CD4-positive, alpha-beta T cell treated with Interleukin-4 for 4 hours (primary cell): ENCODE measurements at regions not wholly inside any gene's neighbourhood (a gene's known extent, or its start where the extent isn't known, plus 50 kb on each side); places are given as distances from the start of the nearest gene placed in this dataset.
"Not testable (repeated sequence)": the region's sequence is repeated elsewhere in the genome, so short reads cannot be mapped to it uniquely, and the experiment has no call there.

Source experiments
- DNase-seq: peaks from one replicate; pipeline ENCODE4 v3.0.0-alpha.2; 2020

DNA sequence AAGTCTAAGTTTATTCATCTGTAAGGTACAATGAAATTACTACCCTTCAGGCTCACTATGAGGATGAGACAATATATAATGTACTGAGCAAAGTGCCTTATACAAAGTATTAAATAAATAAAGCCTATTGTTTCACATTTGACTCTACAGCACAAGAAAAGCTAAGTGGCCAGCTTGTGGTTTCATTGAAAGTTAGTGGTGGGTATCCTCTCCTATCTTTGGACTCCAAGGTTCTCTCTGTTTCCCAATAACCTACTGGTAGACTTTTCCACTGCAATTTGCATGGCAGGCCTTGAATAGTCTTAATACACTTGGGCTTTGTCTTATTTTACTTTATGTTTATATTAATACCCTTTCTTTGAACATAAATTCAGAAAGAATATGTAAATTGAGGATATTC lies 262.7 kb downstream of the DEPDC1B start:
- no peak for DNase-seq

DNA sequence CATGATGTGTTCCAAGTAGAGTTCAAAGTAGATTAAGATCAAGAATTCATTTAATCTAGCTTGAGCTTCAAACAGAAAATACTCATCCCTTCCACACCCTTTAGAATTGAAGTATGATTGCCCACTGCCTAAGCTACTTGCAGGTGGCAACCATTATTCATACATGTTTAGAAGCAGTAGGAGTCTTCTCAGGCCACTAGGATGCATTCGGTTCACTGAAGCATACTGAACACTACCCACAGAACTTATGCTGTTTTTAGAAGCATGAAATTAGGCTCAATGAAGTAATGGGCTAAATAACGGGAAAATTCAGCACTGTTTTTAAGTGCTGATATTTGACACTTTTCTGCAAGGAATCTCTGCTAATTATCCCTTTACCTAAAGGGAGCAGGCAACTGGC lies 263.4 kb downstream of the DEPDC1B start:
- DNase-seq: no peak

DNA sequence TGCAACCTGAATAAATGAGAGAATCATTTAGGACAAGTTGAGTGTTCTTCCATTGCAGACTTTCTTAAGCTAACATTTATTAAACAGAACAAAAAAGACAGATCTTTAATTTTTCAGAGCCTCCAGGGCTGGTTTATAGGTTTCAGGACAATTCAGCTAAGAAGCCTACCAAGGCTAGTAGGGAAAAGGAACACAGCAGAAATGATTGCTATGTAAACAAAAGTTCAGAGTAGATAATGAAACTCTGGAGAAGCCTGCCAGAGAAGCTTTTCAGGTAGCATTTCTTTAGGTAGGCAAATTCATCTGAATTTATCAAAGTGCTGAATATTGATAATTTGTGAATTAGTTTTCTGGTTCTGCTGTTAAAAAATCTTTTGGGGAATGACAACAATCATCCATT lies 264.2 kb downstream of the DEPDC1B start:
- no peak for DNase-seq

DNA sequence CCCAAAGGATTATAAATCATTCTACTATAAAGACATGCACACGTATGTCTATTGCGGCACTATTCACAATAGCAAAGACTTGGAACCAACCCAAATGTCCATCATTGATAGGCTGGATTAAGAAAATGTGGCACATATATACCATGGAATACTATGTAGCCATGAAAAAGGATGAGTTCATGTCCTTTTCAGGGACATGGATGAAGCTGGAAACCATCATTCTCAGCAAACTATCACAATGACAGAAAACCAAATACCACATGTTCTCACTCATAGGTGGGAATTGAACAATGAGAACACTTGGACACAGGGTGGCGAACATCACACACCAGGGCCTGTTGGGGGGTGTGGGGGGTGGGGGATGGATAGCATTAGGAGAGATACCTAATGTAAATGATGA lies 273.8 kb downstream of the DEPDC1B start:
- DNase-seq: not testable (repeated sequence)

DNA sequence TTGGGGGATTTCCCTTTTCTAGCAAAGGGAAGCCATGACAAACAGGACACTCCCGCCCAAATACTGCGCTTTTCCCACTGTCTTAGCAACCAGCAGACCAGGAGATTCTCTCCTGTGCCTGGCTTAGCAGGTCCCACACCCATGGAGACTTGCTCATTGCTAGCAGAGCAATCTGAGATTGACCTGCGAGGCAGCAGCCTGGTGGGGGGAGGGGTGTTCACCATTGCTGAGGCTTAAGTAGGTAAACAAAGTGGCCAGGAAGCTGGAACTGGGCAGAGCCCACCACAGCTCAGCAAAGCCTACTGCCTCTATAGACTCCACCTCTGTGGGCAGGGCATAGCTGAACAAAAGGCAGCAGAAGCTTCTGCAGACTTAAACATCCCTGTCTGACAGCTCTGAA lies 279.2 kb downstream of the DEPDC1B start:
- DNase-seq: not testable (repeated sequence)

- DNase-seq: no peak
These were observed 282.3 kb downstream of the DEPDC1B start for GRCh38 chr5:60417500-60418181.

- DNase-seq: no peak
These were observed 284.5 kb downstream of the DEPDC1B start for GRCh38 chr5:60415443-60415842.

DNA sequence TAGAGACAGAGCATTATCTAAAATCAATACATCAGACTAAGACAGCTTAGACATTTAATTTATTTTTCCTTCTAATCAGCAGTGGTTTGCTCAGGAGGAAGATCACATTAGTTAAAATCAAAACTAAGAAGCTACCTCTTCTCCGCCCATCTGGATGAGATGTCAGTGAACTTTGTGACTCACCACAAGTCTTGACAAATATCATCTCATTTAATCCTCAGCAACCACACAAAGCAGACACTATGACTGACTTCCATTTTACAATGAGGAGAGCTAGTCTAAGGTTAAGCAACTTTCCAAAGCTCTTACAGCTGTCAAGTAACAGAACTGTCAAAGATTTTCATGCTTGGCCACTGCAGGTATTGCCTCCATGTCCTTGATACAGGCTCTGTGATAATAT lies 289.5 kb downstream of the DEPDC1B start:
- no peak for DNase-seq

DNA sequence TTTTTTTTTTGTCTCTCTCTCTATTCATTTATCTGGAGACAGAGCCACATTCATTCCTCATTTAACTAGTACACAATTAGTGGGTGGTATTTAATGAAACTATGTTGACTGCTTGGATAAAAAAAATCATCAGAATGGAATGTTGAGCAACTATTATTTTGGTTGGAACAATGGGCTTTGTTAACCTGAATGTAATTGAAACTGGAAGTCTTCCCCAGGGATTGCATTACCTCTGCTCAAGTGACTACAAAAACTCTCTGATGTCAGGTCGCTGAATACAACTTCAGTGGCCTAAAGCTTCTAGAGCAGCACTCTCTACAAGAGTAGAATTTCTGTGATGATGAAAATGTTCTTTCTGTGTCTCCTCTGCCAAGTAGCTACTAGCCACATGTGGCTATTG lies 295.8 kb downstream of the DEPDC1B start:
- no peak for DNase-seq

GRCh38 chr5:60403343-60404006 lies 296.5 kb downstream of the DEPDC1B start:
- no peak for DNase-seq

DNA sequence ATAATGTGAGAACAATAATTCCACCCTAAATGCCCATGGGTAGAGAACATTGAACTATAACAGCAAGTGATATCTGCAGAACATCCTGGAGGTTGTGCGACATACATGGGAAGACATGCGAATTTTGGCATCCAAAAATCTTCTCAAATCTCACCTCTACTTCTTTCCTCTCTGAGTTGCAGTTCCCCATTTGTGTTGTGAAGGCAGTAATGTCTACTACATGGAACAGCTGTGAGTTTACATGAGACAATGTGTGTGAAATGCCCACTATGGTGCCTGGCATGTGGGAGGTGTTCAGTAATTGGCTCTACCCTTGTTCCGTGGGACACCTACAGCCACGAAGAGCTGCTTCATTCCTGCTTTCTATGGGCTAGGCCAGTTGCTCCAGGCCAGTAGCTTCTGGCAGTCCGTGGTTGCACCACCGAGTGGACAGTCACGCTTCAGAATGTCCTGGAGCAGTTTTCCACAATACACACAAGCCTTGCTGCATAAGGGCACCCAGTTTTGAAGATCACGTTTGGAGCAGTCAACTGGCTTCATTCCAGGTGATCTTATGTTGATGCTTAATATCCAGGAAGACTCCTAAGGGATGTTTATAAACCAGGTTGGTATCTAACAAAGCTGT lies 297.7 kb downstream of the DEPDC1B start:
- no peak for DNase-seq

DNA sequence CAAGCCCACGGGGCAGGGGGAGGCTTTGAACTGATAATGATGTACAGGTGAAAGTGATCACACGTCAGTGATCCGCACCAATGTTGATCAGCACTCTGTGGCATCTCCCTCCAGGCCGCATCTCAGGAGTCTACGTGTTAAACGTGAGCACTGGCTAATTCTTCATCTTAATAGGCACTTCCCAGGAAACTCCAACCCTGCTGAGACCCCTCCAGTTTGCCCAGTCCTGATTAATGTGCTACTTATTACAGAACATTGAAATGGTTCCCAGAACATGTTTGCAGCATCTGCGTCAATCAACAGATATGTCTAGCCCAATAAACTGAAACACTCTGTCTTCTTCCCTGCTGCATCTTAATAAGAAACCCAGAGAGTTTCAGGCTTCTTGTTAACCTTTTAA lies 298.4 kb downstream of the DEPDC1B start:
- DNase-seq: no peak

DNA sequence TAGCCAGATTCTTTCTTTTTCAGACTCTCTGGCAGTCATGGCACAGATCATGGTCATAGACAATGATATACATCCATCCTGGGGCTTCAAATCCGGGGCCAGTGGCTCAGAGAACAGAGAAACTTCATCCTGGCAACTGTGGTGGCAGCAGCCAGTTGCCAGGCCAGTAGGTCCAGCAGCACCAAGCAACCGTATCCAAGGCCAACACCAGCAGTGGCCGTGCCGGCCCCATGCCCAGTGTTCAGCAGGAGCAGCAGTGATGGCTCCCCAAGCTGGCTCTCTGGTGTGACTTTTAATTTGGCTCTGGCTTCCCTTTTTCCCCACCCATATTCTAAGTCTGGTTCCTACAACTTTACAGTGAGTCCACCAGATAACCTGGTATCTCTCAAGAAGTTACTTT lies 300.5 kb downstream of the DEPDC1B start:
- DNase-seq: no peak

DNA sequence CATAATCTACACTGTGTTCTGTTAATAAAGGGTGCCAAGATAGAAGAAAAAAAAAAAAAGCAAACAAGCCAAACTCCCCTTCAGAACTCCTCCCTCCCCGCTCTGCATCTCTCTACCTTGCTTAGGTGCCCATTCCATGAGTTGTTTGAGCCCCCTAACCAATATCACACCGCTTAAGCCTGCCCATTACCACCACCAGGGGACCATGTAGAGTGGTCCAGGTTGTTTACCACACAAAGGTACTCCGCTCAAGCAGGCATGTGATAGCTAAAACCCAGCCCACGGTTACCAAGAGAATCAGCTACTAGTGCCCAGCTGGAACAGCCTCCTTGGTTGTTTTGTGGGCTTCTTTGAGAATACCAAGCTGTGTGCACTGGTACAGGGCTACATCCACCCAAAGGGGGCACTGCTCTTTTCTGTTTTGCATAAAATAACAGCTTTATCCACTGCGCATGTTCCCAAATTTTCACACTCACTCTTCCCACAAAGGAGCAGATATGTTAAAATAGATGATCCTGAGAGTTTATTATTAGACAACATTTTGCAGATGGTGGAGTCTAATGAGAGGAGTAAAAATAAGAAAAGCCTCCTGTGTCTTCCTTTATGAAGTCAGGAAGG lies 304.1 kb downstream of the DEPDC1B start:
- no peak for DNase-seq

DNA sequence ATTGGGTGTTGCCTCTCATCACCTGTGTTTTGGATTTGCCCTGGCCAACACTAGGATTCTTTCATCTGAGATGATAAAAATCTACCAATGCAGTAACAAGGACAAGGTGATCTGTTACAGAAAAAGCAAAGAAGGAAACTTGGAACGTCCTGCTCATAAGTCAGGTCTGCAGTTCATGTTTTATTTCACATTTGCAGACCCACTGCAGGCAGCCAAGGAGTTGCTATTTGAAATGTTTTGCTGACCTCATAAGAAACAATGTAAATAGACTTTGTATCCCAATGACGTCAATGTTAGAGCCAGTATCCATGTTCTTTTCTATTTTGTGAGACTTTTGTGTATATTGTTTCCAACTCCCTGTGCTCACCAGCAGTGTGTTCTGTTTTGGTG lies 312.9 kb downstream of the DEPDC1B start:
- DNase-seq: no peak

DNA sequence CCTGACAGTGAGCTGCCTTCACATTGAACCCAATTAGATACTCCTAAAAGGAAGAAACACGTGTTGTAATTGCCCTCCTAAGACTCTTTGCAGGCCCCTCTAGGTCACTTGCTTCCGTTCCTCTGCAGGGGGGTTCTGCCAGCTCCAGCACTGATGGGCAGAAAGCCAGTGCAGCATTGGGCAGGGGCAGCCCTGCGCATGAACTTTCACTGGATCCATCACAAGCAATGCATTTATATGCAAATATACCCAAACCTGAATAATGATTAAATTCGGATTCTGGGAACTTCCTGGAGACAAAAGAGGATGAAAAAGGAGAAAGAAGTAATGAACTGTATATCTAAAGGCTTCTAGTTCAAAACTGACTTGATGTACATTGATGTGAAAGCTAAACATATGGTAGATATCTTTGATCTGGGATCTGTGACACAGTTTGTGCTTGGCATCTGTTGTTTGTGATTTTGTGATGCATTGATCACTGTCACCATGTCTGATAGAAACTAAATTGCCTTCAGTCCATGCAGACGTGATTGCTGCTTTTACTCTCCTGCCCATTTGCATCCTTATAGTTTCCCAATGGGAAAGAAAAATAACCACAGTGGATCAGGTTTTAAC lies 313.4 kb downstream of the DEPDC1B start:
- no peak for DNase-seq

GRCh38 chr5:60382716-60383115 lies 317.2 kb downstream of the DEPDC1B start:
- no peak for DNase-seq

- no peak for DNase-seq
These were observed 320.1 kb downstream of the DEPDC1B start for GRCh38 chr5:60379907-60380306.

GRCh38 chr5:60377826-60378225 lies 322.1 kb downstream of the DEPDC1B start:
- DNase-seq: no peak

GRCh38 chr5:60376860-60377259 lies 323.1 kb downstream of the DEPDC1B start:
- no peak for DNase-seq

GRCh38 chr5:60374409-60374808 lies 325.6 kb downstream of the DEPDC1B start:
- no peak for DNase-seq

DNA sequence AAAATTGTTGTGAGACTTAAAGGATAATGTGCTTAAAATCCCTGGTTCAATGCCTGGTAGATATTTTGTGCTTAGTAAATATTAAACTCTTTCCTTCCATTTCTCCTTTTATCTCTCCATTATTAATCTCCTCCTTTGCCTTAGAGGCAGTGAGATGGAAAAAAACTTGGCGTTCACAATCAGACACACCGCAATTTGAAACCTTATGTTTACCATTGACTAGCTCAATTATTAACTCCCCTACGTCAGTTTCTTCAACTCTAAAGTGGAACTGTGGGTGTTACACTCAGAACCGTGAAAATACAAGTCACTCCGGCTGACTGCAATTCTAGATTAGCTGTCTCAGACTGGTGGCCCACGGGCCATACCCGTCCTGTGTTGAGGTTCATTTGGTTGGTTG lies 327.2 kb downstream of the DEPDC1B start:
- DNase-seq: no peak

DNA sequence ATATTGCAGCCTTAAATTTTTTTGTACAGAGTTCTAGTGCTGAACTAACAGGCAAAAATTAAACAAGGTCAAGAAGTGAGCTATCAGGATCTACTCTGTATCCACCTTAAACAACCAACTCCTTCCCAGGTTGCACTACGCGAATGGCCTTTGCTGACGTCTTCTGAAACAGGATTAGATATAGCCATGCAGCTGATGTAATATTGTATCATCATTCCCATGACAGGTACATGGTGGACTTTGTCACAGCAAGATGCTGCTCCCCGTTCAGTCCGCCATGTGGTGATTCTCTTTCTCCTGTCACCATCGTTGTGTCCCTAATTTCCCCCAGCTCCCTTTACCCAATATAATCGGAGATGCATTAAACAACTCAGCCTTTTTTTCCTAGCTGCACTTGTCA lies 328.9 kb downstream of the DEPDC1B start:
- no peak for DNase-seq

DNA sequence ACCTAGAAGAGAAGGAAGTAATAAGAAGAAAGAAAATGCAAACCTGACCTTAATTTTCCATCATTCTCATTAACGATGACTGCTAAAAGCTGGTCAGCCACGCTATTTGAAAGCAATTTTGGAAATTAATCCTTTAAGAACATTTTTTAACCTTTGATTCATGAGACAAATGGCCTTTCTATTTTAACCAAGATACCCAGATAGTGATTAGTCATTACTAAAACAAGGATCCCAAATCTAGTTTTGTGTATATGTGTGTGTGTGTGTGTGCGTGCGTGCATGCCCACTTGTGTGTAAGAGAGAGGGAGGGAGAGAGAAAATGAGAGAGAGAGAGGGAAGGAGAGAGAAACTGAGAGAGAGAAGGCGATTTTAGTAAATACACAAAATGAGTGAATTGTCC lies 329.5 kb downstream of the DEPDC1B start:
- DNase-seq: no peak
